Mesendoderm (in vitro differentiated cells): ENCODE measurements at regions not wholly inside any gene's neighbourhood (a gene's known extent, or its start where the extent isn't known, plus 50 kb on each side); places are given as distances from the start of the nearest gene placed in this dataset.

ENCODE experiments used
- DNase-seq: peaks from one replicate; pipeline ENCODE4 v3.0.0; 2013
- H2AK5ac ChIP-seq: 2 replicates; pipeline ENCODE4 v1.6.1; 2013; ENCODE audit warnings: low read length, inconsistent platforms
- H2BK120ac ChIP-seq: 2 replicates; pipeline ENCODE4 v1.6.1; 2013; ENCODE audit warnings: low read depth, mild to moderate bottlenecking, low read length, moderate library complexity, mixed read lengths
- H2BK15ac ChIP-seq: replicated peaks from 2 replicates; pipeline ENCODE4 v1.6.1; 2013; ENCODE audit warnings: low read depth, mild to moderate bottlenecking, moderate library complexity
- H2BK5ac ChIP-seq: 2 replicates; pipeline ENCODE4 v1.6.1; 2013; ENCODE audit warnings: low read length, inconsistent platforms
- H3K18ac ChIP-seq: 2 replicates; pipeline ENCODE4 v1.6.1; 2013; ENCODE audit warnings: mild to moderate bottlenecking, low read length, mixed read lengths
- H3K23ac ChIP-seq: one replicate; pipeline ENCODE4 v1.6.1; 2013; ENCODE audit warnings: low read length
- H3K27ac ChIP-seq: 2 replicates; pipeline ENCODE4 v1.5.1; 2013; ENCODE audit warnings: low read depth, mild to moderate bottlenecking, inconsistent platforms, low read length, moderate library complexity
- H3K27me3 ChIP-seq: 2 replicates; pipeline ENCODE4 v1.6.1; 2013; ENCODE audit warnings: low read length, control low read depth, mild to moderate bottlenecking, inconsistent platforms; ENCODE audit not compliant: insufficient read depth, poor library complexity
- H3K36me3 ChIP-seq: 2 replicates; pipeline ENCODE4 v1.6.1; 2013; ENCODE audit warnings: low read length, inconsistent platforms; ENCODE audit not compliant: control insufficient read depth, insufficient read depth
- H3K4ac ChIP-seq: one replicate; pipeline ENCODE4 v1.6.1; 2013; ENCODE audit warnings: low read depth, mild to moderate bottlenecking, low read length, moderate library complexity
- H3K4me1 ChIP-seq: 2 replicates; pipeline ENCODE4 v1.6.1; 2013; ENCODE audit warnings: low read depth, low read length, inconsistent platforms; ENCODE audit not compliant: control insufficient read depth
- H3K4me2 ChIP-seq: 2 replicates; pipeline ENCODE4 v1.6.1; 2013; ENCODE audit warnings: low read length
- H3K4me3 ChIP-seq: 2 replicates; pipeline ENCODE4 v1.5.1; 2013; ENCODE audit warnings: mild to moderate bottlenecking, low read length
- H3K56ac ChIP-seq: one replicate; pipeline ENCODE4 v1.6.1; 2013; ENCODE audit warnings: low read length
- H3K79me1 ChIP-seq: 2 replicates; pipeline ENCODE4 v1.6.1; 2013; ENCODE audit warnings: low read length, inconsistent platforms
- H3K79me2 ChIP-seq: 2 replicates; pipeline ENCODE4 v1.6.1; 2013; ENCODE audit warnings: mild to moderate bottlenecking, low read length; ENCODE audit not compliant: control insufficient read depth, insufficient read depth
- H3K9ac ChIP-seq: 2 replicates; pipeline ENCODE4 v1.6.1; 2013; ENCODE audit warnings: low read length, inconsistent platforms
- H4K5ac ChIP-seq: one replicate; pipeline ENCODE4 v1.6.1; 2013; ENCODE audit warnings: low read length
- H4K8ac ChIP-seq: one replicate; pipeline ENCODE4 v1.6.1; 2013; ENCODE audit warnings: low read depth, mild to moderate bottlenecking, control low read depth, low read length, moderate library complexity
- WGBS: extraction: QIAGEN DNeasy Blood & Tissue Kit; methylation state at CpG from one replicate; pipeline ENCODE4 v1.1.7; 2013; ENCODE audit warnings: low lambda C conversion rate, missing lambda C conversion rate; ENCODE audit not compliant: insufficient coverage; ENCODE audit errors: extremely low coverage; 5-methylcytosine and 5-hydroxymethylcytosine counted together

- Histone ChIP-seq H3K56ac (no peak overlapping the region), H3K27ac (no peak overlapping the region), H3K4me1 (no peaks in the 10 kb centered on the region), H3K4me2 (no peak overlapping the region), H3K18ac (no peak overlapping the region), H3K79me2 (no peaks in the 10 kb centered on the region), H2BK15ac (no peak overlapping the region), H3K4me3 (no peak overlapping the region), H3K23ac (no peak overlapping the region), H4K8ac (no peak overlapping the region), H4K5ac (no peak overlapping the region), H2BK120ac (no peak overlapping the region), H3K9ac (no peak overlapping the region), H3K4ac (no peak overlapping the region), H3K79me1 (no peaks in the 10 kb centered on the region), H2AK5ac (no peak overlapping the region), H3K27me3 (no peaks in the 10 kb centered on the region), H2BK5ac (no peak overlapping the region), H3K36me3 (no peaks in the 10 kb centered on the region)
- WGBS = no CpG with 5 or more reads among the region's 2 CpGs
- DNase-seq = no peak
Measured at GRCh38 chr16:73599870-73600269, 551.9 kb upstream of the ZFHX3 start.

DNA sequence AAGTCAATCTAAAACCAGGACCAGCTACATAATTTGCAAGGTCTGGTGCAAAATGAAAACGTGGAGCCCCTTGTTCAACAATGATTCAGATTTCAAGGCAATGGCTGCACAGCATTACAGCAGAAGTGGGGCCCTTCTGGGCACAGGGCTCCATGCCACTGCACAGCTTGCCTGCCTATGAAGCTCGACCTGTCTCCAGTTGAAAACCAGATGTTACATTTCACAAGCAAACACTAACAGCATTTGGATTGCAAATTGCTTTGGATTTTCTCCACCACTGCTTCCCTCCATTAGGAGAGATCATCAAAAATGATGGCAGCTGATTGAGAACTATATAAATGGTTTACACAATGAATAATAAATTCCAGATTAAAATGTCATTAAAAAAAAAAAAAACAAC, 551.4 kb upstream of the ZFHX3 start:
- Histone ChIP-seq H3K4me3 (no peak overlapping the region), H3K4me2 (no peak overlapping the region), H3K4ac (no peak overlapping the region), H3K36me3 (no peaks in the 10 kb centered on the region), H3K18ac (no peak overlapping the region), H3K27me3 (no peaks in the 10 kb centered on the region), H3K79me1 (no peaks in the 10 kb centered on the region), H4K8ac (no peak overlapping the region), H3K79me2 (no peaks in the 10 kb centered on the region), H2BK15ac (no peak overlapping the region), H3K9ac (no peak overlapping the region), H2BK120ac (no peak overlapping the region), H4K5ac (no peak overlapping the region), H3K56ac (no peak overlapping the region), H3K27ac (no peak overlapping the region), H2AK5ac (no peak overlapping the region), H3K4me1 (no peaks in the 10 kb centered on the region), H3K23ac (no peak overlapping the region), H2BK5ac (no peak overlapping the region)
- DNase-seq = no peak
- WGBS = no CpG with 5 or more reads among the region's 2 CpGs

- Histone ChIP-seq H4K8ac (no peak overlapping the region), H2BK5ac (no peak overlapping the region), H2BK120ac (no peak overlapping the region), H3K36me3 (no peaks in the 10 kb centered on the region), H3K27ac (no peak overlapping the region), H3K4me2 (no peak overlapping the region), H2AK5ac (no peak overlapping the region), H3K79me1 (no peaks in the 10 kb centered on the region), H3K23ac (no peak overlapping the region), H3K9ac (no peak overlapping the region), H3K4me1 (no peaks in the 10 kb centered on the region), H3K79me2 (no peaks in the 10 kb centered on the region), H3K27me3 (no peaks in the 10 kb centered on the region), H3K4me3 (no peak overlapping the region), H4K5ac (no peak overlapping the region), H2BK15ac (no peak overlapping the region), H3K56ac (no peak overlapping the region), H3K4ac (no peak overlapping the region), H3K18ac (no peak overlapping the region)
- WGBS = no CpG with 5 or more reads among the region's 1 CpG
- DNase-seq = no peak
Measured at GRCh38 chr16:73584157-73584556, 536.2 kb upstream of the ZFHX3 start.

DNA sequence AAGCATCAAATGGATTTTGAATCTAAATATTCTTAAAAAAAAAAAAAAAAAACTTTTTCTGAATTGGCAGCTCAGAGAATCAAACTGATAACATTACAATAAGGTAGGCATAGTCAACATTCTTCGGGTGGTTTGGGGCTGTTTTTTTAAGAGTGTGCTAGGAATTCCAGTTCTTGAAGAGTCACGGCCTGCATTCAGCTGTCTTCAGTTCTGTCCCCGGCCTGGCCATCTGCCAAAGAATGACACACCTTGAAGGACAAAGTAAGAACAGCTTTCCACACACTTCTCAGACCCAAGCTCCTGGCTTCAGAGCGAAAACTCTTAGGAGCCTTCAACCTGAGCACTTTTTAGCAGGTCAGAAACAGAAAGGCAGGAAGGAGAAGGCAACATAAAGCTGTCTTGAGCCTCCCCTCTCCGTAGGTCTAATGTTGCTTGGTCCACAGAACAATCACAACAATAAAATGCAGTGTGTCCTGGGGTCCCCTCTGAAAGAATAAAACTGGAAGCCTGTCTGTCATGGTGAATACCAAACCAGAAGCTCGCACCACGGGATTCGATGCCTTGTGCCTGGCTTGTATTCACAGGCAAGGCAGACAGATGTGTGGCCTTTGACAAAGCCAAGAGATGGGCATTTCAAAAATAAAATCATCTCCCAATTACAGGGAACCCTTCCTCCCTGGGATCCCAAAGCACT, 524.4 kb upstream of the ZFHX3 start:
- Histone ChIP-seq H3K4me3 (no peak overlapping the region), H3K4me2 (no peak overlapping the region)
- peak; percentile 52 for DNase-seq

DNA sequence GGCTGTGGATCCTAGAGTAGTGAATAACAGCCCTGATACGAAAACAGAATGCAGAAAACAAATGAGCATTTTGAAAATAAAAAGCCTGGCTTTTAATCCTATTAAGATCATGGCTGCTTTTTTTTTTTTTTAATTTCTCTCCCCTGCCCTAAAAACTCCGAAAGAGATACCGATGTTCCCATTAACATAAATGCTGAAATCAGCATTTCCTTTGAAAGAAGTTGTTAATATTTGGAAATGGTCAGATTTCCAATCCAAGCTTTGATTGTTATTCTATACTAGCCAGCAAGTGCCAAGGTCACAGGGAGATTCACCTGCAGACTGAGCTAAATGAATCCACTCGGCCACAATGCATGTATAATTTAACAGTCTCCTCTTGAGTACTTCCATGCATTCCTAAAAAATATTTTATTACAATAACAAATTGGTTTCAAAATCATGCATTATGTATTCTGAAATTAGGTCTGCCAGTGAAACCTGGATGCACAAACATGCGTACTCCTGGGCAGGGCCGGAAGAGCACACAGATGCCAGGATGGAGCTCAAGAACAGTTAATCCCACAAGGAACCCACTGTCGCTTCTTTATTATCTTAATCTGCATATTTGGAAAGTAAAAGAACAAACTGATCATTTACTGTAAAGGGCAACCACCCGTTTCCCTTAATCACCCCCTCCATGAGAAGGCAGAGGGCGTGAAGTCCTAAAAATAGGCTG, 521.5 kb upstream of the ZFHX3 start:
- no peak overlapping the region for H2BK15ac ChIP-seq
- DNase-seq = no peak
- H3K79me2 ChIP-seq = no peaks in the 10 kb centered on the region
- H4K5ac ChIP-seq = no peak overlapping the region
- H3K4me1 ChIP-seq = no peaks in the 10 kb centered on the region
- no peak overlapping the region for H3K4me2 ChIP-seq
- H3K4me3 ChIP-seq = no peak overlapping the region
- H3K79me1 ChIP-seq = no peaks in the 10 kb centered on the region
- H3K23ac ChIP-seq = no peak overlapping the region
- no peak overlapping the region for H2BK120ac ChIP-seq
- no peak overlapping the region for H3K27ac ChIP-seq
- H3K9ac ChIP-seq = no peak overlapping the region
- H3K18ac ChIP-seq = no peak overlapping the region
- no peak overlapping the region for H2BK5ac ChIP-seq
- H3K4ac ChIP-seq = no peak overlapping the region
- no peak overlapping the region for H2AK5ac ChIP-seq
- H3K56ac ChIP-seq = no peak overlapping the region
- no CpG with 5 or more reads among the region's 9 CpGs for WGBS
- H3K27me3 ChIP-seq = no peaks in the 10 kb centered on the region
- no peaks in the 10 kb centered on the region for H3K36me3 ChIP-seq
- H4K8ac ChIP-seq = no peak overlapping the region

More for the DNA sequence above, 524.4 kb upstream of the ZFHX3 start:
- Histone ChIP-seq H3K18ac (no peak overlapping the region), H2BK5ac (no peak overlapping the region), H3K9ac (no peak overlapping the region), H3K4me1 (no peaks in the 10 kb centered on the region), H2AK5ac (no peak overlapping the region), H2BK15ac (no peak overlapping the region), H2BK120ac (no peak overlapping the region), H3K79me1 (no peaks in the 10 kb centered on the region), H3K56ac (no peak overlapping the region), H3K36me3 (no peaks in the 10 kb centered on the region), H3K27me3 (no peaks in the 10 kb centered on the region), H3K27ac (no peak overlapping the region), H3K4ac (no peak overlapping the region), H4K8ac (no peak overlapping the region), H3K79me2 (no peaks in the 10 kb centered on the region), H4K5ac (no peak overlapping the region), H3K23ac (no peak overlapping the region)
- no CpG with 5 or more reads among the region's 8 CpGs for WGBS
